Activated naive CD4-positive, alpha-beta T cell (primary cell): ENCODE measurements at regions not wholly inside any gene's neighbourhood (a gene's known extent, or its start where the extent isn't known, plus 50 kb on each side); places are given as distances from the start of the nearest gene placed in this dataset.

Experiments
- DNase-seq, 4 experiments: peaks; one replicate each; lab custom pipeline; 2025; lab: John Stamatoyannopoulos, UW

DNA sequence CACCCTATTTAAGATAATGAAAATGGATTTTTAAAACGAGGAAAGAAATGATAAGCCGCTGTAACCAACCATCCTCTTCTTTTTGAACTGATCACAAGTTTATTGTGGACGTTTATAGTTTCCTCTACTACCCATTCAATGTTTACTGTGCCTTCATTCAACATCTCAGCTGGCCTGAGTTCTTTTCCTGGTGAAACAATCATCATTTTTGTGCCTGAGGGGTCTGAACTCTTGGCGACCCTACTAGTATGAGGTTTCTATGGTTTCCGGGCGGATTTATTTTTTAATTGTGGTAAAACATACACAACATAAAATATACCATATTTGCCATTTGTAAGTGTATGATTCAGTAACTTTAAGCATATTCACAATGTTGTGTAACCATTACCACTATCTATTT is 100.7 kb downstream of the SPRY1 start:
- DNase-seq = no peak

DNA sequence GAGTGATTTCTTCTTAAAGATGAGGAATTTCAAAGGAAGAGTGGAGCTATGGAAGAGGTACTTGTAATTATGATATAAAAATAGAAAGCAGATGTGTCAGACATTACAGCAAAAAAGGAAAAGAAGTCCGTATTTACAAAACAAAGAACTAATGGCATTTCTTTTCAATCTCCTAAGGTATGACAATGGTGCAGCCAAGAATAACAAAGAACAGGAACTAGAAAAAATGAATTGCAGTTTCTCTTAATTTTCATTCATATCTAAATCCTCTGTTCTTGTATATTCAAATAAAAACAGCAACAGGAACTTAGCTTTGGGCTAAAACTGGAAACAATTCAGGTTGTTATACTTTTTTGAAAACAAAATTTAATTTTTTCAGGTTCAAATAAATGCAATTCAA is 105.1 kb downstream of the SPRY1 start:
- no peak for DNase-seq

DNA sequence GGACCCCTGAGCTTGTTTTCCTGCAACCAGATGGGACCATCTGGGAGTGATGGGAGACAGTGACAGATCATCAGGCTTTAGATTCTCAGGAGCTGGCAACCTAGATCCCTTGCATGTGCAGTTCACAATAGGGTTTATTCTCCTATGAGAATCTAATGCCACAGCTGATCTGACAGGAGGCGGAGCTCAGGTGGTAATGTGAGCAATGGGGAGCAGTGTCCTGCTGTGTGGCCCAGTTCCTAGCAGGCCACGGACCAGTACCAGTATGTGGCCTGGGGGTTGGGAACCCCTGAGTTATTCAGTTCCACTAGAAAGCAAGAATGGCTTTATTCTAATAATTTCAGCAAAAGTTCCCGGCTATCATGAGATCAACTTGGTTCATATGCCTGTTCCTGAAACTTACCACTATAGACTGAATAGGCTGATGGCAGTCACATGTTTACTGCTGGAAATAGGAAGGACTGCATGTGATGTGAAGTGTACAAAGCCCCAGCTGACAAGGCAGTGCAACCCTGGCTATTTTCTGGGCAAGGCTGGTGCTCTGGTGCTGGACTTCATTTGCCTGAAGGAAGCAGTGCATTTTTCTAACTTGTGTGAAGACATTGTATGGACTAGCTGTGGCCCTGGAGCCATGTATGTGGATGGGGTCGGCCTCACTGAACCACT is 107.2 kb downstream of the SPRY1 start:
- no peak for DNase-seq

DNA sequence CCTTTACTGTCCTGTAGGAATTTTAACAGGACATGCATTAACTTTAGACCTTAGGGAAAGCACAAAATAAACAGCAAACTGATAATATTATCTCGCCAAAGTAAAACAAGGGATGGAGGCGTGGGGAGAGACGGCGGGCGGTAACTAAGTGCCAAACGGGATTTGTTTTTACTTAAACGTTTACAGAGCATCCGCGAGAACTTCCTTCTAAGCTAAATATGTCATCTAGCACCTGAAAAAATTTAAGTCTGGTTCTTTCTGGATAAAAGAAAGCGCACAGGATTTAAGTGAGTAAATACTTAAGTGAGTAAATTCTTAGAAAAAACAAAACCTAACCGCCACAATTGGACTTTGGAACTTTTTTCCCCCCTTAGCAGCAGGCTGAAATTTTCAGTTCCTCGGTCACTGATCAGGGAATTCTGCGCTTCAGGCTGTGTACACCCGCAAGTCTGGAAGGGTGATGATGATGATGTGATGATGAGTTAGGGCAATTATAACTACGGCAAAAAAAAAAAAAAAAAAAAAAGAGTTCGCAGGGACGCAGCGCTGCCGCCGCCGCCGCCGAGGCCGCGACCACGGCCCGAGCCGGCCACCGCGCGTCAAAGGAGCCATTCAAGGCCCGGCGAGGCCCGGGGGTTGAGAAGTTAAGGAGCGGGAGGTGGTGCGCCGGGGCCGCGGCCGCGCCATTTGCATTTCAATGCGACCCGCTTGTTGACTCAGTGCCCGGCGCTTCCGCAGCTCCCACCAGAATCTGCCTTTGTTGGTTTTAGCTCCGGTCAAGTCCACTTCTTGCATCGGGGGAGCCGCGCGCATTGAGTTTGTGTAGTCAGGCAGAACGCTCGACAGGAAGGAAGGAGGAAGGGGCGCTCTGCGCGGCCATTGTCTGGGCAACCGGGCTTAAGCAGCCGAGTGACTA is 108.8 kb downstream of the SPRY1 start:
- DNase-seq = no peak

DNA sequence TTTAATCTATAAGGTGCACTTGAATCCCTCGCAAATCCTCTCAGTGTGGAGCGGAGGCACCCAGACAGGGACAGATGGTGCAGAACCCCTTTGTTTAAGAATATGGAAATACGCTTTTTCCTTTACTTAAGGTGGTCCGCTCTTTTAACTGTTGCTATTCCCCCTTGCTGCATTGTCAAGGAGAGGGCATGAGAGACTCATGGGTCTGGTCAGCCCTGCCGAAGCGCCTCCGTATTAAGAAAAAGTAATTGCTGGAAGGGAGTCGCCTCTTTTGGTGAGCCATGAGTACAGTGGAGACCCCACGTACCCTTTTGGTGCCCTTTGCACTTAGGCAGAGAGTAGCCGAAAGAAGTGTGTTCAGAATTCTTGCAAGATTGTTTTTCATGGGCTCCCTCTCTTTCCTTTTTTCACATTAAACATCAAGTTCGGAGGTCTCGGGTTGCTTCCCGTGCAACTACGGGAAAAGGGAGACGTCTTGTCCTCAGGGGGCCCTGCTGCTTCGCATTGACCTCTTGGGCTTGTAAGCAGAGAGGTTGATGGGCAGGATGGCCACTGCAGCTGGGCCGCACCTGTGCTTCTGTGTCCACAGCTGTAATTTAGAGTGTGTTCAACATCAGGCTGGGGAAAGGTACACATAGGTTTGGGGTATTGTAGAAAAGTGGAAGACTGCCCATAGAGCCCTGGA is 109.6 kb downstream of the SPRY1 start:
- no peak for DNase-seq

DNA sequence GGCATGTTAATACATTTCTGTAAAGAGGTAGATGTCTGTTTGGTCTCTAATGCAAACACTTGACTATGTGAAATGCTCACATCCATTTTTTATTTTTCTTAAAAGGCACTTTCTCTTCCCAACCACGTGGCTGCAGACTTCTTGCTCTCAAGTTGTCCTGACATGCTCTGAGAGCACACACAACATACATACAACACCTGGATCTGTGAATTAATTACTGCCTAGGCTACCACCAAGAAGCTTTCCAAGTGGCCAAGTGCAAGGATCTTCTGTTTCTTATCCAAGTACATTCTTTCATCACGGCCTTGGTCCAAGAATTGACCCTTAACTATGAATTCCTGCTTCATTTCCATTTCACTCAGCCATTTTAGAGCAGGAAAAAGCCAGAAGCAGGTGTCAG is 110.8 kb downstream of the SPRY1 start:
- no peak for DNase-seq

DNA sequence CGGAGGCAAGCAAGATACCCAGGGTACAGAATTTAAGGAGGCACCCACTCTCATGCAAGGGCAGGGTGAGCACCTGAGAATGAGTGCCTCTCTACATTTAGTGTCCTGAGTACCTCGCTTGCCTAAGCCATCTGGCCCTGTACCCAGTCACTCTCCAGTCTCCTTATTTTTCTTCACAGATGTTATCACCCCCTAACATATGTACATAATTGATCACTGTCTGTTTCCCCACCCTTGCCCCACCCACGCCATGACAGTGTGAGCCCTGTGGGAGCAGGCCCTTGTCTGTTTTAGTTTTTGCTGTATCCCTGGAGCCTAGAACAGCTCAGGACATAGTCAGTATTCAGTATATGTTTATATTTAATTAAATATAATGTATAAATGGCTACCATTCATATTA is 113.6 kb downstream of the SPRY1 start:
- DNase-seq = no peak

DNA sequence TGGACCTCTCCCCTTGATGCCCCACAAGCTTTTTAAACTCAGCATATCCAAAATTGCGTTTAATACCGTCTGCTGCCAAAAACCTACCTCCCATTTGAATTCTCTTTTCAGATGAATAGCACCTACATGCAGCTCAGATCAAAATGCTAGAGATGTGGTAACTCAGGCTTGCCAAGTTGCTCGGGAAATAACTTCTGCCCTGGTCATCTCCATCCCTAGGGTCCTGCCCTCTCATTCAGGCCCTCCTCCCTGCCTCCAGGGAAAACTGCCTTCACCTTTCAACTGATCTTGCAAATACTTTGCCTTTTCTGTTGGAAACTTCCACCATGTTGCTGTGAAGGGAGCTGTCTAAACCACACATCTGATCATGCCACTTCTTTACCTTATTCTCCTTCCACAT is 114.1 kb downstream of the SPRY1 start:
- DNase-seq = no peak

DNA sequence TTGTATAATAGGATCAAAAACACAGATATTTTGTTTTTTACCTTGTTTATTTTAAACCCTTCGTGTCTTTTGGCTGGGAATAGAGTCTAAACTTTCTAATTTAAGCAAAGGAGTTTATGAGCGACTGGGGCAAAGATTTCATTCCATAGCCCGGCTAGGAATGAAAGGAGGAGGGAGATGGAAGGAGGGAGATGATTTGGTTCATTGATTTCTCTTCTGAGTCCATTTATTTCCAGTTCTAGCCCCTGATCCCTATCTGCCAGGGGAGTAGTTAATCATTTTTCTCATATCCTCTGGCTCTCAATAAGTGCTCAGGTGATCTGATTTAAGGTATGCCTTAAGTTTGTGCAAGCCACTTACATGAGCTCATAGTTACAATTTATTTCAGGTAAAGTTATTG is 120.0 kb downstream of the SPRY1 start:
- DNase-seq = no peak

DNA sequence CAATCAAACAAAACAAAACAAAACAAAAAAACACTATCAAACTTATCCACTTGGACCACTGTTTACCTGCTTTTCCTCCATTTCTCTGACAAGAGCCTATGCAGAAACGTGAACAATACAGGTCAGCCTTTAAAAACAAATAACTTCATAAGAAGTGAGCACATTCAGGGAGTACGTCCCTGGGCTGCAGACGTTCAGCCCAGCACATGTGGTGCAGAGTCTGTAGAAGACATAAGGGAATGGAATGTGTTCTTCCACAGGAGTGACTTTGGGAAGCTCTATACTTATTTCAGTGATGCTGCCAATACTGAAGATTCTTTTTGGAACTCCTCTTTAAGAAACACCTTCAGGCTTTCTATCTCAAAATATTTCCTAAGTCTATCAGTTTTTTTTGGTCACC is 120.6 kb downstream of the SPRY1 start:
- DNase-seq = no peak

DNA sequence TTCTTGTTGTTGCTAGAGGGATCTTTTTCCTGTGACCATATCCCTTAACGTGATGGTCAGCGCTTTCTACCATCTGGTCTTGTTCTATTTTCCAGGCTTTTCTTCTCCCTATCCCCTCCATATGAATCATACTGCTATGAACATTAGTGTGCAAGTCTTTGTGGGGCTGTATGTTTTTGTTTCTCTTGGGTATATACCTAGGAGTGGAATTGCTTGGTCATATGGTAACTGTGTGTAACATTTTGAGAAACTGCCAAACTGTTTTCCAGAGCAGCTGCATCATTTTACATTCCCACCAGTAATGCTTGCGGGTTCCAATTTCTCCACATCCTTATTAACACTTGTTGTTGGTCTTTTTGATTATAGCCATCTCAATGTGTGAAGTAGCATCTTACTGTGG is 121.4 kb downstream of the SPRY1 start:
- DNase-seq = no peak

DNA sequence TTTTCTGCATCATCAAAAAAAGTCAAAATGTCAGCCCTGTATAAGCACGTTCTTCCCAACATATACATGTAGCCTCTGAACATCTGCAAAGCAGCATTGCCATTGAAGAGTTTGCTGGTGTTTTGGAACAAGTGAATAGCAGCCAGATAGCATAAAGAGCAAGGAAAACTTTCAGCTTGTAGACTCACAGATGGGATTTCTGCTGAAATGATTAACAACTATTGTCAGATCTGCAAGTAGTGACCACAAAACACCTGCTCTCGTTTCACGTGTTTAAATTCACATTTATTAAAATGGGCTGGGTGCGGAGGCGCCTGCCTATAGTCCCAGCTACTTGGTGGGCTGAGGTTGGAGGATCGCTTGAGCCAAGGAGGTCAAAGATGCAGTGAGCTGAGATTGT is 123.7 kb downstream of the SPRY1 start:
- no peak for DNase-seq

DNA sequence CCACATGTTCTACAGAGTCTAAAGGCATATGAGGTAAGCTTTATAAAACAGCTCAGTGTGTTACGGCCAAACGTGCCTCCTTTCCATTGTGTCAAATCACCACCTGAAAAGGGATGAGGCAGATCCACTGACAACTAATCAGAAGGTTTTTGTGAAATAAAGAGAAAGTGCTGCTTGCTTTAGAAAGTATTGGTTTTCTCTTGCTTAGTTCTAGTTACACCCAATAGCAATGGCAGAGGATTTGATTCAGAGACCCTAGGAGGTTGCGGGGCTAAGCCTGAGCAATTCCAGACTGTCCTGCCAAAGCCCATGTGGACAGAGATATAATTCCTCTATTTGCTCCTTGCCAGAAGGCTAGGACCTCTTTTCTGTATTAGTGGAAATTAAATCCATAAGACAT is 125.5 kb downstream of the SPRY1 start:
- no peak for DNase-seq

DNA sequence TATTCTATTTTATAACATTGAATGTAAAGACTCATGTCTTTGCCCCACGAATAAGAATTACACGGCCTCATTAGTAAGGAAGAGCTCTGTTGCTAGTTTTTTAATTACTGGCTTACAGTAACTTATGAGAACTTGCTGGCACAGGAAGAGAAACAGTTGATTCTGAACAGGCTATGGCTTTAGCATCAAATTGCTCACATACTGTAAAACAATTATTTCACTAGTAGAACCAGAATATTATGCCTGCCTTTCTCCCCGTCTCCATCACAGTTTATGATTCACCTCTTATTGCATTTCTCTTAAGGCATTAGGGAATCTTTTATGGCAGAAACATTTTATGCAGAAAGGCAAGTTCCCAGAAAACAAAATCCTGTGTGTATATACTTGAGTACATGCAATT is 126.1 kb downstream of the SPRY1 start:
- DNase-seq = no peak

DNA sequence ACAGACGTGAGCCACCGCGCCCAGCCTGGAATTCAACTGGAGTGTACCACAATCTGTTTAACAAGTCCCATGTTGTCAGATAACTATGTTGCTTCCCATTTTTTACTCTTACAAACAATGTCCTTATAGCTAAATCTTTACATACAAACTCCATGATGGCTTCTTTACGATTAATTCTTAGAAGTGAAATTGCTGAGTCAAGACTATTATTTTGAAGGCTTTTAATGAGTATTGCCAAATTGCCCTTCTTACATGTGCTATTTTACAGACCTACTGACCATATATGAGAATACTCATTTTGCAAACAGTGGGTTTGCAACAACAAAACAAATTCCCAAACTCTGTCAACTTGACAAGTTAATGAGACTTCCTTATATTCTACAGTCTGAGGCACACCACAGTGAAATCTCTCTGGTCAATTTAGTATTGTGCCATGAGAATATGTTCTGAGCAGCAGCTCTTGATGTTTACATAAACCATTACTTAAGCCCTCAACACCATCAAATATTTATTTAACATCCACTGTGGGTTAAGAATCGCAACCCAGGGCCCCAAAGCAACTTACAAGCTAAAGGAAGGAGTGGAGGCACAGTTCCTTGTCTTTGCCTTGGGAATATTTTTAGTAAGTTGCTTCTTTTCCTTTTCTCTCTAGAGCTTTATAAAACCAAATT is 128.5 kb downstream of the SPRY1 start:
- no peak for DNase-seq

DNA sequence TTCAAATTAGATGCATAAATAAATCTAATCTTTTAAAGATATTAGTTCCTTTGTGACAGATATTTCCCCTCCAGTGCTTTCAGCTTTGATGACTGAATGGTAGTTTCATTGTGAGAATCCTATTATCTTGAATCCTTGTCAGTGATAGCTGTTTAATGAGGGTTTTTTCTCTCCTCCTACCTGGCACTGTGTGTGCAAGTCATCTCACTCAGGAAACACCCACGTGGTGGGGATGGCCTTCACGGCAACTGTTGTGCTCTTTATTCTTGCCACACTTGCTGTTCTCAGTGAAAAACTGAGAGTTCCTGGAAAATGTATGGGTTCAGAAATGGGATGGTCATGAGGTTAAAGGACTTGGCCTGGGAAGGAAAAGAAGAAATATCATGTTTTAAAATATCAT is 129.9 kb downstream of the SPRY1 start:
- DNase-seq = no peak

DNA sequence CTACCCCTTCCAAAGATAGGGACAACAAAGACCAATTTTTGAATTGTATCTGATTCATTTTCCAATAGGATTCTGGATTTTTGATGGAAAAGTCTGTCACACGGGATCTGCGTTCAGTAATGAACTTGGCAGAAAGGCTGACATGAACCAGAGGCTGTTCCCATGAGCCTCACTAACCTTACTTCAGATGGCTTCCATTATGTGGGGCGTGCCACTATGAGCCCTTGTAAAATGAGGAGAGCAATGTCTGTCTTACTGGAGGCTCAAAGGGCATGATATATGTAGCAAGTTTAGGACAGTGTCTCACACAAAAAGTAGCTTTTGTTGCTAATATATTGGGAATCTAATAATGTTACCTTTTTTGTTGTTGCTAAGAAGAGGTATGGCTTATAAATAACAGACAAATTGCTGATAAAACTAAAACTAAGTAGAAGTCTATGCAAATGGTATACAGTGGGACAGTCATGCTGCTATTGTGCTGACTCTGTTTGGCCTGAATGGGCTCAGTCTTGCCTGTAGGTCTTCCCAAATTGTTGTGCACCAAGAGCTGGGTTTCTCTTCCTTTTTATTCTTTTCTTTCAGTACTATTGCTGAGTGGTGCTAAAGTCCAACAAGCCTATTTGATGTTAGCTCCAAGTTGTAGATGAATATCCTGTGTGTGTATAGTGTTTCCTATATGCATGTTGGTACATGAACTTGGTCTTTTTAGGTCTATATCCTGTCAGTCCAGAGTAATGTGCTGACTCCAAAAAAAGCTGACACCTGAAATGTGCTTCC is 132.1 kb downstream of the SPRY1 start:
- DNase-seq = no peak

DNA sequence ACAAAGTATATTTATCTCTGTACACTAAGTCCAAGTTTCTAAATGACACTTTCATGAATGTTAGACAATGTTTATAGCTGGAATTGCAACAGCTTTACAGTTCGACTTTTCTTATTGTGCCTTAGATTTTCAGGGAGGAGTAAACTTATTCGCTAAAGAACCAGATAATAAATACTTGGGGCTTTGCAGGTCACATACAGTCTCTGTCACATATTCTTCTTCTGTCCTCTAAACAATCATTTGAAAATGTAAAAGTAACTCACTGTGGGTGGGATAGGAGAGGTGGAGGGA is 132.6 kb downstream of the SPRY1 start:
- no peak for DNase-seq

DNA sequence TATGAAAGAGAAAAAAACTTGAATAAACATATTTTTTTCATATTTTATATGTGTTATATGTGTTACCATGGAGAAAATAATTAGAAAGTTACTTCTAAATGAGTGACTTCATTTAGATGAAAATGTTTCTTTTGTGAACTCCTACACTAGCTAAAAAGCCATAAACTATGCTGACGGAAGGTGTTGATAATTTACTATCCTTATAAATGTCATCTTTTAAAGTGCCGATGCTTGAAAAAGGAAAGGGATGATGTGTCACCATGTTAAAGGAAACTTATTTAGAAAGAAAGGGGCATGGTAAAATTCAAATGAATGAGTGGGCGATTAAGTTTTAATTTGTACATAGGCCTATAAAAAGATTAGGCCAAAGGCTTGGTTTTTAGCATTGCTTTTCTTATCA is 133.8 kb downstream of the SPRY1 start:
- DNase-seq = no peak

DNA sequence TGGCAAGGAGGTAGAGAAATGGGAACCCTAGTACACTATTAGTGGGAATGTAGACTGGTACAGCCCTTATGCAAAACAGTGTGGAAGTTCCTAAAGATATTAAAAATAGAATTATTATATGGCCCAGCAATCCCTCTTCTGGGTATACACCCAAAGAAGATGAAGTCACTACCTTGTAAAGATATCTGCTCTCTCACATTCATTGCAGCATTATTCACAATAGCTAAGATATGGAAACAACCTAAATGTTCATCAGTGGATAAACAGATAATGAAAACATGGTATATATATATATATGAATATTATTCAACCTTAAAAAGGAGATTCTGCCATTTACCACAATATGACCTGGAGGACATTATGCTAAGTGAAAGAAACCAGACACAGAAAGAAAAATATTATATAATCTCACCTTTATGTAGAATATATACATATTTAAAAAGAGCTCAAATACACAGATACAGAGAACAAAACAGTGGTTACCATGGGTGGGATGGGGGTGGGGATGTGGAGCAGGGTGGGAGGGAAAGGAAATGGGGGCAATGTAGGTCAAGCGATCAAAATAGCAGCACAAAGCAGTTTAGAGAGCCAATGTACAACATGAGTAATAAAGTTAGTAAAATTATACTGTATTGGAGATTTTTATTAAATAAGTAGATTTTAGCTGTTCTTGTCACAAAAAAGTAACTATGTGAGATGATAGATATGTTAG is 138.6 kb downstream of the SPRY1 start:
- DNase-seq = no peak

DNA sequence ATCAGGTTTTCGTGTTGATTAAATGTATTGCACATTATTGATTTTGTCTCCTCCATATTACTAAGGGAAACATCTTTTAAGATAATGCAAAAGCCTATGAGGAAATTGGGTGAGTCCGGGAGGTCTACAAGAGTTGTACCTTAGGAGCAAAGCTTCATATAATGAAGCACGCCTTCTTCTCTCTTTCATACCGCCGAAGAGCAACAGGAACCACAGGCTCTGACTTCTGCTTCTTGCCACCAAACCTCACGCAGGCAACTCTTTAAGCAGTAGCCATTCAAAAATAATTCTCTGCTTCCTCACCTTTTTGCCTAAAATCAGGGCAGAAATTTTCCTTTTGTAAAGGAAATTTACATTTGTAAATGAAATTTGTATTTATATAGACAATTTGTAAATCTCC is 139.6 kb downstream of the SPRY1 start:
- no peak for DNase-seq
